NCI-H1436 (cell line): ENCODE measurements at regions not wholly inside any gene's neighbourhood (a gene's known extent, or its start where the extent isn't known, plus 50 kb on each side); places are given as distances from the start of the nearest gene placed in this dataset.

Experiments used
- DNase-seq: peaks from one replicate; lab custom pipeline; 2025; lab: John Stamatoyannopoulos, UW

GRCh38 chr6:113102761-113103160 is 754.4 kb upstream of the MARCKS start:
- DNase-seq = no peak

- DNase-seq = no peak
Measured at GRCh38 chr6:113103634-113104361, 753.3 kb upstream of the MARCKS start.

- DNase-seq = no peak
Measured at GRCh38 chr6:113104541-113104940, 752.6 kb upstream of the MARCKS start.

GRCh38 chr6:113104951-113105350 is 752.2 kb upstream of the MARCKS start:
- no peak for DNase-seq

GRCh38 chr6:113110211-113110610 is 746.9 kb upstream of the MARCKS start:
- DNase-seq = no peak

- no peak for DNase-seq
Measured at GRCh38 chr6:113111550-113111949, 745.6 kb upstream of the MARCKS start.

- no peak for DNase-seq
Measured at GRCh38 chr6:113112086-113112485, 745.1 kb upstream of the MARCKS start.

GRCh38 chr6:113115196-113115595 is 741.9 kb upstream of the MARCKS start:
- no peak for DNase-seq

GRCh38 chr6:113120224-113120581 is 736.9 kb upstream of the MARCKS start:
- no peak for DNase-seq

- DNase-seq = no peak
Measured at GRCh38 chr6:113120582-113121285, 736.4 kb upstream of the MARCKS start.

GRCh38 chr6:113121571-113121970 is 735.6 kb upstream of the MARCKS start:
- DNase-seq = no peak

- DNase-seq = no peak
Measured at GRCh38 chr6:113122060-113122459, 735.1 kb upstream of the MARCKS start.

GRCh38 chr6:113125626-113126025 is 731.5 kb upstream of the MARCKS start:
- no peak for DNase-seq

- no peak for DNase-seq
Measured at GRCh38 chr6:113127786-113128419, 729.2 kb upstream of the MARCKS start.

GRCh38 chr6:113128661-113129060 is 728.5 kb upstream of the MARCKS start:
- no peak for DNase-seq

- DNase-seq = no peak
Measured at GRCh38 chr6:113129991-113130390, 727.2 kb upstream of the MARCKS start.

GRCh38 chr6:113137426-113137825 is 719.7 kb upstream of the MARCKS start:
- no peak for DNase-seq

- no peak for DNase-seq
Measured at GRCh38 chr6:113140721-113141120, 716.4 kb upstream of the MARCKS start.

GRCh38 chr6:113141901-113142300 is 715.2 kb upstream of the MARCKS start:
- DNase-seq = no peak

GRCh38 chr6:113142671-113143174 is 714.4 kb upstream of the MARCKS start:
- no peak for DNase-seq

GRCh38 chr6:113143206-113143605 is 713.9 kb upstream of the MARCKS start:
- DNase-seq = no peak

- no peak for DNase-seq
Measured at GRCh38 chr6:113144117-113144516, 713.0 kb upstream of the MARCKS start.

GRCh38 chr6:113146878-113147277 is 710.3 kb upstream of the MARCKS start:
- no peak for DNase-seq
